WTC11 (cell line): ENCODE measurements at regions not wholly inside any gene's neighbourhood (a gene's known extent, or its start where the extent isn't known, plus 50 kb on each side); places are given as distances from the start of the nearest gene placed in this dataset.

ENCODE experiments used
- CTCF ChIP-seq: fragments of 200-600 bp; IDR thresholded peaks from 2 replicates; pipeline ENCODE4 v1.8.0; 2022; ENCODE audit warnings: antibody characterized with exemption
- GTF2I ChIP-seq: fragments of 250-450 bp; sonication (Bioruptor Pico); conservative IDR thresholded peaks from 2 replicates; pipeline ENCODE4 v1.4.0; 2021; ENCODE audit warnings: mild to moderate bottlenecking
- NR2C2 ChIP-seq: sonication (generic); formaldehyde crosslinking; IDR thresholded peaks from 2 replicates; pipeline ENCODE4 v1.8.0; 2022; ENCODE audit warnings: mild to moderate bottlenecking, missing genetic modification reagents
- TEAD4 ChIP-seq: sonication (generic); formaldehyde crosslinking; IDR thresholded peaks from 2 replicates; pipeline ENCODE4 v1.8.0; 2022; ENCODE audit warnings: mild to moderate bottlenecking, missing genetic modification reagents
- USF2 ChIP-seq: sonication (generic); formaldehyde crosslinking; IDR thresholded peaks from 2 replicates; pipeline ENCODE4 v1.8.1; 2023; ENCODE audit warnings: mild to moderate bottlenecking, missing genetic modification reagents, moderate library complexity
- ZNF317 ChIP-seq: sonication (generic); formaldehyde crosslinking; IDR thresholded peaks from 2 replicates; pipeline ENCODE4 v1.8.1; 2023; ENCODE audit warnings: low read depth, mild to moderate bottlenecking, moderate library complexity, missing genetic modification reagents, borderline replicate concordance
- TF ChIP-seq, protein P1 (sequence below): sonication (generic); formaldehyde crosslinking; IDR thresholded peaks from 2 replicates; pipeline ENCODE4 v1.8.0; 2023; ENCODE audit warnings: mild to moderate bottlenecking, missing genetic modification reagents
- TF ChIP-seq, protein P2 (sequence below): sonication (generic); formaldehyde crosslinking; IDR thresholded peaks from 2 replicates; pipeline ENCODE4 v1.8.1; 2022; ENCODE audit warnings: low read depth, missing genetic modification reagents, borderline replicate concordance

- TF ChIP-seq CTCF = no peak
- TF ChIP-seq ZNF317 (CRISPR knock-in tag) = no peak
- TF ChIP-seq, protein P1, sequence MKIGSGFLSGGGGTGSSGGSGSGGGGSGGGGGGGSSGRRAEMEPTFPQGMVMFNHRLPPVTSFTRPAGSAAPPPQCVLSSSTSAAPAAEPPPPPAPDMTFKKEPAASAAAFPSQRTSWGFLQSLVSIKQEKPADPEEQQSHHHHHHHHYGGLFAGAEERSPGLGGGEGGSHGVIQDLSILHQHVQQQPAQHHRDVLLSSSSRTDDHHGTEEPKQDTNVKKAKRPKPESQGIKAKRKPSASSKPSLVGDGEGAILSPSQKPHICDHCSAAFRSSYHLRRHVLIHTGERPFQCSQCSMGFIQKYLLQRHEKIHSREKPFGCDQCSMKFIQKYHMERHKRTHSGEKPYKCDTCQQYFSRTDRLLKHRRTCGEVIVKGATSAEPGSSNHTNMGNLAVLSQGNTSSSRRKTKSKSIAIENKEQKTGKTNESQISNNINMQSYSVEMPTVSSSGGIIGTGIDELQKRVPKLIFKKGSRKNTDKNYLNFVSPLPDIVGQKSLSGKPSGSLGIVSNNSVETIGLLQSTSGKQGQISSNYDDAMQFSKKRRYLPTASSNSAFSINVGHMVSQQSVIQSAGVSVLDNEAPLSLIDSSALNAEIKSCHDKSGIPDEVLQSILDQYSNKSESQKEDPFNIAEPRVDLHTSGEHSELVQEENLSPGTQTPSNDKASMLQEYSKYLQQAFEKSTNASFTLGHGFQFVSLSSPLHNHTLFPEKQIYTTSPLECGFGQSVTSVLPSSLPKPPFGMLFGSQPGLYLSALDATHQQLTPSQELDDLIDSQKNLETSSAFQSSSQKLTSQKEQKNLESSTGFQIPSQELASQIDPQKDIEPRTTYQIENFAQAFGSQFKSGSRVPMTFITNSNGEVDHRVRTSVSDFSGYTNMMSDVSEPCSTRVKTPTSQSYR (CRISPR knock-in tag) = no peak
- no peak for TF ChIP-seq USF2 (CRISPR knock-in tag)
- no peak for TF ChIP-seq GTF2I (CRISPR knock-in tag)
- no peak for TF ChIP-seq TEAD4
- TF ChIP-seq, protein P2, sequence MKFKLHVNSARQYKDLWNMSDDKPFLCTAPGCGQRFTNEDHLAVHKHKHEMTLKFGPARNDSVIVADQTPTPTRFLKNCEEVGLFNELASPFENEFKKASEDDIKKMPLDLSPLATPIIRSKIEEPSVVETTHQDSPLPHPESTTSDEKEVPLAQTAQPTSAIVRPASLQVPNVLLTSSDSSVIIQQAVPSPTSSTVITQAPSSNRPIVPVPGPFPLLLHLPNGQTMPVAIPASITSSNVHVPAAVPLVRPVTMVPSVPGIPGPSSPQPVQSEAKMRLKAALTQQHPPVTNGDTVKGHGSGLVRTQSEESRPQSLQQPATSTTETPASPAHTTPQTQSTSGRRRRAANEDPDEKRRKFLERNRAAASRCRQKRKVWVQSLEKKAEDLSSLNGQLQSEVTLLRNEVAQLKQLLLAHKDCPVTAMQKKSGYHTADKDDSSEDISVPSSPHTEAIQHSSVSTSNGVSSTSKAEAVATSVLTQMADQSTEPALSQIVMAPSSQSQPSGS (CRISPR knock-in tag) = no peak
- TF ChIP-seq NR2C2 = no peak
These were observed 149.9 kb upstream of the KLF4 start for GRCh38 chr9:107639426-107639825.
